HG02610 (cell line): ENCODE measurements at regions not wholly inside any gene's neighbourhood (a gene's known extent, or its start where the extent isn't known, plus 50 kb on each side); places are given as distances from the start of the nearest gene placed in this dataset.

Experiments used
- ATAC-seq: cut with Tn5 transposase; IDR thresholded peaks from one replicate; pipeline ENCODE4 v1.9.1; 2021; ENCODE audit warnings: mild to moderate bottlenecking, moderate library complexity; ENCODE audit not compliant: unreplicated experiment

- ATAC-seq, result no peak
Observed at GRCh38 chr1:228914700-228915099, 179.4 kb downstream of the RHOU start.

GRCh38 chr1:228917342-228917741, 182.1 kb downstream of the RHOU start:
- no peak for ATAC-seq

GRCh38 chr1:228917755-228918154, 182.5 kb downstream of the RHOU start:
- no peak for ATAC-seq

- ATAC-seq, result no peak
Observed at GRCh38 chr1:228918335-228918734, 183.1 kb downstream of the RHOU start.

- no peak for ATAC-seq
Observed at GRCh38 chr1:228919914-228920313, 184.6 kb downstream of the RHOU start.

- no peak for ATAC-seq
Observed at GRCh38 chr1:228920831-228921230, 185.6 kb downstream of the RHOU start.

- no peak for ATAC-seq
Observed at GRCh38 chr1:228921481-228921880, 186.2 kb downstream of the RHOU start.

- no peak for ATAC-seq
Observed at GRCh38 chr1:228922722-228923376, 187.6 kb downstream of the RHOU start.

- no peak for ATAC-seq
Observed at GRCh38 chr1:228923973-228924686, 188.9 kb downstream of the RHOU start.

GRCh38 chr1:228925691-228926090, 190.4 kb downstream of the RHOU start:
- no peak for ATAC-seq

GRCh38 chr1:228927421-228927820, 192.1 kb downstream of the RHOU start:
- ATAC-seq, result no peak

- peak; percentile 72 for ATAC-seq
Observed at GRCh38 chr1:228927946-228928898, 192.9 kb downstream of the RHOU start.

GRCh38 chr1:228929476-228930027, 194.3 kb downstream of the RHOU start:
- no peak for ATAC-seq

- no peak for ATAC-seq
Observed at GRCh38 chr1:228930479-228930957, 195.2 kb downstream of the RHOU start.

- no peak for ATAC-seq
Observed at GRCh38 chr1:228933753-228934152, 198.5 kb downstream of the RHOU start.

- ATAC-seq, result no peak
Observed at GRCh38 chr1:228935198-228935663, 200.0 kb downstream of the RHOU start.

- ATAC-seq, result no peak
Observed at GRCh38 chr1:228935855-228936727, 200.8 kb downstream of the RHOU start.

GRCh38 chr1:228936881-228937280, 201.6 kb downstream of the RHOU start:
- ATAC-seq, result no peak

GRCh38 chr1:228937351-228937750, 202.1 kb downstream of the RHOU start:
- ATAC-seq, result no peak
